IPS-18c (cell line): ENCODE measurements at regions not wholly inside any gene's neighbourhood (a gene's known extent, or its start where the extent isn't known, plus 50 kb on each side); places are given as distances from the start of the nearest gene placed in this dataset.

Experiments
- H3K4me3 ChIP-seq: 2 replicates; pipeline ENCODE4 v1.7.0; 2013; ENCODE audit warnings: low read depth, mild to moderate bottlenecking, low read length, moderate library complexity; ENCODE audit not compliant: insufficient read depth
- H3K9me3 ChIP-seq: one replicate; pipeline ENCODE4 v1.6.1; 2013; ENCODE audit warnings: mild to moderate bottlenecking, low read length, moderate library complexity; ENCODE audit not compliant: control insufficient read depth, insufficient read depth

GRCh38 chr4:26076000-26076587 is 162.1 kb downstream of the SMIM20 start:
- Histone ChIP-seq H3K4me3 (no peak overlapping the region), H3K9me3 (no peaks in the 10 kb centered on the region)

GRCh38 chr4:26076896-26077295 is 162.9 kb downstream of the SMIM20 start:
- Histone ChIP-seq H3K4me3 (no peak overlapping the region), H3K9me3 (no peaks in the 10 kb centered on the region)

- H3K9me3 ChIP-seq: no peaks in the 10 kb centered on the region
- no peak overlapping the region for H3K4me3 ChIP-seq
Observed at GRCh38 chr4:26077756-26078155, 163.7 kb downstream of the SMIM20 start.

GRCh38 chr4:26080870-26081628 is 167.0 kb downstream of the SMIM20 start:
- Histone ChIP-seq H3K4me3 (no peak overlapping the region), H3K9me3 (no peaks in the 10 kb centered on the region)

DNA sequence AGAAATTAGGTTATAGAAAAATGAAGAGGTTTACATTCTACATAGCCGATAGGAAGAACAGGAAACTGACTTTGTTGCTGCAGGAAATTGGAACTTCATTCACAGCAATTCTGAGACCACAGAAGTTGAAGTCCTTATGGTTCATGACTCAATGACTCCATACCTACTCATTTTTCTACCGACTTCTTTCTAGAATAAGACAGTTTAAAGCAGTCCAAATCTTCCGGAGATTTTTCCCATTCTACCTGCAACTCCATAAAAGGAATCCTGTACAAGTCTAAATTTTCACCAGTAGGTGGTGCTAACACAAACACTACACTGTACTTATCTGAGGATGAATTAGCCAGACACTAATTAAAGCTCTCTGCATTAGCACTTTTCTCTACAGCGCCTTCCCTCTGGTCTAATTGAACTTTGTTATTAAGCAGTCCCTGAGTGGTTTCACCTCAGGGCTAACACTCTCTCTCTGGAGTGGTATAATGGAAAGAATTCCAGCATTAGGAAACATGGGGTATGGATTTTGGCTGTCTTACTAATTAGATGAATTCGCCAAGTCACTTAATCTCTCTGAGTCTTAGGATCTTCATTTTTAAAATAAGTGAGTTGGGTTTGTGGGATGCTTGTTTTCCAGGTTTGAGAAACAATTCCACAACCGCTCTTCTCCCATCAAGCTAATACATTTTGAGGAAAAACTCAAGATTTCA is 167.9 kb downstream of the SMIM20 start:
- no peaks in the 10 kb centered on the region for H3K9me3 ChIP-seq
- no peak overlapping the region for H3K4me3 ChIP-seq

DNA sequence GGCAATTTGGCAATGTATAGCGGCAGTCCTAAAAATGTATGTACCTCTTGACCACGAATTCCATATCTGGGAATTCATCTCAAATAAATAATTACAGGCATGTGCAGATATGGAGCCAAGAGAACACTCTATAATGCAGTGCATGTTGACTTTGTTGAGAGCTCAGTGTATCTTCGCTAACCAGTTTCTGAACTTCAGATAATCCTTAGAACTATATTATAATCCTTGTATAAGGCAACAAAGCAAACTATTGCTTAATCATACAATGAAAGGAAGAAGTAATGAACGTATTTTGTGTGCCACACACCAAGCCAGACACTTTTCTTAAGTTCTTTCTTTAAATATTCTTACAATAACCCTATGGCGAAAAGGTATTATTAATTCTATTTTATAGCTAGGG is 168.5 kb downstream of the SMIM20 start:
- no peak overlapping the region for H3K4me3 ChIP-seq
- H3K9me3 ChIP-seq: no peaks in the 10 kb centered on the region

DNA sequence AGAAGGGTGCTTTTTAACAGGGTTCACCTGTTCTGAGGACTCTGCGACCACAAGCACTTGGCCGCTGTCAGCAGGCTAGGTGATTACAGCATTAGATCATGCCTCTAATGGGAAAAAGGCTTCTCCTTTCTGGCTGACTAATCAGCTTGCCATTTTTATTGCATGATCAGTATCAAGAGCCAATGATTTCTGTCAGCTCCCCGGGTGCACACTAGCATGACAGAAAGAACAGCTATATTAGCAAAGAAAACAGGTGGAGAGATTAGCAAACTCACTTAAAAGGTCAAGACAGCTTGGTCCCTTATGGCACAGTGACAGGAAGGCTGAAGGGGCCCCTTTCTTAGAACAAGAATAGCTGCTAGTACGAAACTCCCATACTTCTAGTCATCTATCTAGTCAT is 170.0 kb downstream of the SMIM20 start:
- Histone ChIP-seq H3K4me3 (no peak overlapping the region), H3K9me3 (no peaks in the 10 kb centered on the region)

DNA sequence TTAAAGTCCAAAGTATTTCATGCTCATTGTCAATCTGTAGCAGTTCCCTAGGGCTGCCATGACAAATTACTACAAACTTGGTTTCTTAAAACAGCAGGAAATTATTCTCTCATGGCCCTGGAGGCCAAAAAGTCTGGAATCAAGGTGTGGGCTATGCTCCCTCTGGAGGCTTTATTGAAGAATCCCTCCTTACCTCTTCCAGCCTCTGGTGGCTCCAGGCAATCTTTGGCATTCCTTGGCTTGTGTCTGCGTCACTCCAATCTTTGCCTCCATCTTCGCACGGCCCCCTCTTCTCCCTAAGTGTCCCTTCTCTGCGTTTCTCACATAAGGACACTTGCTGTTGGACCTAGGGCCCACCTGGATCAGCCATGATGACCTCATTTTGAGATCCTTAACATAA is 170.4 kb downstream of the SMIM20 start:
- H3K4me3 ChIP-seq: no peak overlapping the region

DNA sequence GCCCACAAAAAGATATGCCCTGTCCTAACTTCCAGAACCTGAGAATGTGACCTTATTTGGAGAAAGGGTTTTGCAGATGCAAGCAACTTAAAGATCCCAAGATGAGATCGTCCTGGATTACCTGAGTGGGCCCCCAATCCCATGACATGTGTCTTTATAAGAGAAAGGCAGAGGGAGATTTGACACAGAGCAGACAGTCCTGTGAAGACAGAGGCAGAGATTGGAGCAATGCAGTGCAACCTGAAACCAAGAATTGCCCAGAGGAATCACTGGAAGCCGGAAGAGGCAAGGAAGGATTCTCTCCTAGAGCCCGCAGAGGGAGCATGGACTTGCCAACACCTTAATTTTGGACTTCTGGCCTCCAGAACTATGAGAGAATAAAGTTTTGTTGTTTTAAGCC is 171.5 kb downstream of the SMIM20 start:
- no peaks in the 10 kb centered on the region for H3K9me3 ChIP-seq

More for the DNA sequence above, 170.4 kb downstream of the SMIM20 start:
- no peaks in the 10 kb centered on the region for H3K9me3 ChIP-seq

DNA sequence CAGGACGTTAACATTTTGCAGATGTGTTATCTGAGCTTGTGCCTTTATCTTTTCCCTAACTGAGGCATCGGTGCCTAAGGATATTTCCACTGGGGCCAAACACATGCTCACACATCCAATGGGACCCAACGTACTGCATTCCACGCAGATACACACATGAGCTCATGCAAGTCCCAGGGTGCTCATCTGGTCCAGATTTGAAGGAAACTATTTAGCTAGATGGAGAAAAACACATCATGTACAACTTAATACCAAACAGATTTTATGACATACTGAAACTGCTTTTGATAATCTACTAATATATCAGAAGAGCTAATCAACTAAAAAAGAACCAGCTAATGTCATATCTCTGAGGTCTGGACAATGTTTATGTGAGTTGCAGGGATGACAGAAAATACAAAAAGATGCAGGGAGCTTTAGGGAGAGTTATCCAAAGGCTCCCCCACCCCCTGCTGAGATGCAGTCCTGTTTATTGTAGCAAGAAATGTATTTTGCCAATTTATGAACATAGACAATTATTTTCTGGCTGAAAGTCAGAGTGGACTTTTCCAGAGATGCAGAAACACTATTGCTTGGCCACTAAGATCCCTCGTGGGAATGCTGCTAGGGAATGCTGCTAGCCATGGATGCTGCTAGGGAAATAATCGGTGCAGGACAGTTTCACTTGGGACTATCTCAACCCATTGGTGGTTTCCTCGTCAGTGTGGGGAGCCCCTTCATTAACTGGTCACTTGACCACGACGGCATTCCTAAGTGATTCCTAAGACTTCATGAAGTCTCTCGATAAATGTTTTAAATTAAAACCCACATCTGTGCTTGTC is 172.8 kb downstream of the SMIM20 start:
- Histone ChIP-seq H3K4me3 (no peak overlapping the region), H3K9me3 (no peaks in the 10 kb centered on the region)

More for the DNA sequence above, 171.5 kb downstream of the SMIM20 start:
- no peak overlapping the region for H3K4me3 ChIP-seq

- no peak overlapping the region for H3K4me3 ChIP-seq
Observed at GRCh38 chr4:26088433-26088928, 174.5 kb downstream of the SMIM20 start.

GRCh38 chr4:26093551-26093950 is 179.5 kb downstream of the SMIM20 start:
- Histone ChIP-seq H3K4me3 (no peak overlapping the region), H3K9me3 (no peaks in the 10 kb centered on the region)

More at GRCh38 chr4:26088433-26088928, 174.5 kb downstream of the SMIM20 start:
- no peaks in the 10 kb centered on the region for H3K9me3 ChIP-seq

DNA sequence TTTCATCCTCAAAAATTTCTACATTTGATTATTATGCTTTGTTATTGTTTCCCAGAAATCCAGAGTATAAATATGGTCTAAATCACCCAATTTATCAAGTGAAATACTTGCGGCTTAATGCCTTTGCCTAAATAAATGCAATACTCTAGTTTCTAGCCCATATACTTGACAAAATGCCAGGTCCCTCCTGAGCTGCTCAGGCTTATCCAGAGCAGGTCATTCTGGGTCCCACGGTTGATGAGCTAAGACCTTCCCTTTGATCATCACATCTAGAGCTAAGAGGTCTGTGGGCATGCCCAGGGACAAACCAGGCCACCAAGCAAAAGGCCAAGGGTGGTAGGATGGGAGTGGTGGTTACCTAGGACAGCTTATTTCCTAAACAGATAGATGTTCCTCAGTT is 180.1 kb downstream of the SMIM20 start:
- Histone ChIP-seq H3K9me3 (no peaks in the 10 kb centered on the region), H3K4me3 (no peak overlapping the region)

DNA sequence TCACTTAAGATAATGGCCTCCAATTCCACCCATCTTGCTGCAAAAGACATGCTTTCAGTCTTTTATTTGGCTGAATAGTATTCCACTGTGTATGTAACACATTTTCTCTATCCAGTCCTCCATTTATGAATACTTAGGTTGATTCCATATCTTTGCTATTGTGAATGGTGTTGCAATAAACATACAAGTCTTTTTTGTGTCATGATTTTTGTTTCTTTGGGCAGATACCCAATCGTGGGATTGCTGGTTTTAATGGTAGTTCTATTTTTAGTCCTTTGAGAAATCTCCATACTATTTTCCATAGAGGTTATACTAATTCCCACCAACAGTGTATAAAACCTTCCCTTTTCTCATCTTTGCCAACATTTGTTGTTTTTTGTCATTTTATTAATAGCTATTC is 180.9 kb downstream of the SMIM20 start:
- no peaks in the 10 kb centered on the region for H3K9me3 ChIP-seq

GRCh38 chr4:26099967-26100366 is 185.9 kb downstream of the SMIM20 start:
- Histone ChIP-seq H3K9me3 (no peaks in the 10 kb centered on the region), H3K4me3 (no peak overlapping the region)

More for the DNA sequence above, 180.9 kb downstream of the SMIM20 start:
- no peak overlapping the region for H3K4me3 ChIP-seq

DNA sequence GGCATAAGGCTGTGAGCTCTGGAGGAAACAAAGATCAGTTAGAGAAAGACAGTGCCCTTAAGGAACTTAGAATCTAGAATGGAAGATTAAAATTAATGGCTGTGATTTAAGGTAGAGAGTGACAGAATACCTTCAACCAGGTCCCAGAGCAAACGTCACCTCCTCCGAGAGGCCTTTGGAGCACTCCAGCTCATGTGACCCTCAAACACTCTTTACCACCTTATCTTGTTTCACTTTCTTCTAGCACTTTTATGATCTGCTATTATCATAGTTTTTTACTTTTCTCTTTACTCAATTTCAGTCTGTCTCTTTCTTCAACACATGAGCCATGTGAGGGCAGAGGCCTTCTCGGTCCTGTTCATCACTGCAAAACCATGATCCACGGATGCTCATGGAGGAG is 187.0 kb downstream of the SMIM20 start:
- no peaks in the 10 kb centered on the region for H3K9me3 ChIP-seq
- no peak overlapping the region for H3K4me3 ChIP-seq

- H3K4me3 ChIP-seq: no peak overlapping the region
- H3K9me3 ChIP-seq: no peaks in the 10 kb centered on the region
Observed at GRCh38 chr4:26104056-26104685, 190.2 kb downstream of the SMIM20 start.
